PC-3 (cell line): ENCODE measurements at regions not wholly inside any gene's neighbourhood (a gene's known extent, or its start where the extent isn't known, plus 50 kb on each side); places are given as distances from the start of the nearest gene placed in this dataset.
A peak's percentile ranks its signal among the peaks of the same experiment; 100 is the strongest.

Experiments
- ATAC-seq: fragments of 200-7000 bp; cut with Tn5 transposase; 2 replicates; pipeline ENCODE4 v1.9.1; 2020; ENCODE audit warnings: mild to moderate bottlenecking, moderate library complexity
- BruUV-seq: library from RNA; stranded (reverse); fragments of 400-500 nt; replicated peaks from 2 replicates; lab custom pipeline; 2021; lab: Mats Ljungman, UMichigan
- CTCF ChIA-PET: fragments of 300-600 bp; sonication (Branson Sonifier 250); formaldehyde crosslinking; loops from one replicate; lab custom pipeline; 2022; ENCODE audit warnings: antibody characterized with exemption; lab: Charles Lee
- POLR2A ChIA-PET: fragments of 300-600 bp; sonication (Branson Sonifier 250); formaldehyde crosslinking; loops from one replicate; lab custom pipeline; 2022; ENCODE audit warnings: antibody characterized with exemption; ENCODE audit not compliant: unreplicated experiment; lab: Charles Lee
- DNase-seq: peaks from one replicate; pipeline ENCODE4 v3.0.0-alpha.2; 2015
- H2AFZ ChIP-seq: fragments of 300-600 bp; sonication (generic); 2 replicates; pipeline ENCODE4 v1.6.0; 2016; ENCODE audit warnings: antibody characterized with exemption, low read length
- H3F3A ChIP-seq: fragments of 300-600 bp; sonication (generic); one replicate; pipeline ENCODE4 v1.6.0; 2017; ENCODE audit warnings: antibody characterized with exemption, low read length, control low read depth, mild to moderate bottlenecking; ENCODE audit not compliant: unreplicated experiment
- H3K27ac ChIP-seq: fragments of 300-600 bp; sonication (generic); 2 replicates; pipeline ENCODE4 v1.5.1; 2016; ENCODE audit warnings: mild to moderate bottlenecking, low read length
- H3K27me3 ChIP-seq: fragments of 300-600 bp; sonication (generic); 2 replicates; pipeline ENCODE4 v1.6.1; 2016; ENCODE audit warnings: low read length, mixed read lengths
- H3K36me3 ChIP-seq: fragments of 300-600 bp; sonication (generic); 2 replicates; pipeline ENCODE4 v1.6.1; 2016; ENCODE audit warnings: low read depth, mixed run types, low read length, mixed read lengths
- H3K4me1 ChIP-seq: fragments of 300-600 bp; sonication (generic); 2 replicates; pipeline ENCODE4 v1.5.1; 2016; ENCODE audit warnings: low read length; ENCODE audit not compliant: insufficient read depth
- H3K4me2 ChIP-seq: fragments of 300-600 bp; sonication (generic); 2 replicates; pipeline ENCODE4 v1.6.0; 2016; ENCODE audit warnings: low read length
- H3K4me3 ChIP-seq: fragments of 300-600 bp; sonication (generic); 2 replicates; pipeline ENCODE4 v1.5.1; 2016; ENCODE audit warnings: mild to moderate bottlenecking, low read length, mixed read lengths
- H3K79me2 ChIP-seq: fragments of 300-600 bp; sonication (generic); 2 replicates; pipeline ENCODE4 v1.6.1; 2017; ENCODE audit warnings: low read length, mixed read lengths
- H3K9ac ChIP-seq: fragments of 300-600 bp; sonication (generic); 2 replicates; pipeline ENCODE4 v1.6.0; 2016; ENCODE audit warnings: mild to moderate bottlenecking, low read length
- H3K9me2 ChIP-seq: fragments of 300-600 bp; sonication (generic); replicated peaks from 2 replicates; pipeline ENCODE4 v1.6.1; 2016; ENCODE audit warnings: mixed run types, low read length, mixed read lengths
- H3K9me3 ChIP-seq: fragments of 300-600 bp; sonication (generic); 2 replicates; pipeline ENCODE4 v1.6.1; 2016; ENCODE audit warnings: low read length, mixed read lengths
- H4K20me1 ChIP-seq: fragments of 300-600 bp; sonication (generic); 2 replicates; pipeline ENCODE4 v1.6.1; 2016; ENCODE audit warnings: low read length, mixed read lengths
- EZH2 ChIP-seq: fragments of 300-600 bp; sonication (generic); IDR thresholded peaks from one replicate; pipeline ENCODE4 v1.6.1; 2017; ENCODE audit warnings: antibody characterized with exemption, mild to moderate bottlenecking, low read length; ENCODE audit not compliant: unreplicated experiment
- EZH2phosphoT487 ChIP-seq: fragments of 300-600 bp; sonication (generic); IDR thresholded peaks from 2 replicates; pipeline ENCODE4 v1.6.1; 2018; ENCODE audit warnings: mild to moderate bottlenecking, antibody characterized with exemption, low read length, borderline replicate concordance
- intact Hi-C: fragments of 100-400 bp; cut with micrococcal nuclease; formaldehyde crosslinking; loops from 2 replicates; pipeline ENCODE4 v1.9.0; 2023
- TF ChIP-seq, protein P1 (sequence below): fragments of 300-600 bp; sonication (generic); conservative IDR thresholded peaks from 2 replicates; pipeline ENCODE4 v1.5.1; 2017; ENCODE audit warnings: antibody characterized with exemption, low read depth, mild to moderate bottlenecking, low read length

DNA sequence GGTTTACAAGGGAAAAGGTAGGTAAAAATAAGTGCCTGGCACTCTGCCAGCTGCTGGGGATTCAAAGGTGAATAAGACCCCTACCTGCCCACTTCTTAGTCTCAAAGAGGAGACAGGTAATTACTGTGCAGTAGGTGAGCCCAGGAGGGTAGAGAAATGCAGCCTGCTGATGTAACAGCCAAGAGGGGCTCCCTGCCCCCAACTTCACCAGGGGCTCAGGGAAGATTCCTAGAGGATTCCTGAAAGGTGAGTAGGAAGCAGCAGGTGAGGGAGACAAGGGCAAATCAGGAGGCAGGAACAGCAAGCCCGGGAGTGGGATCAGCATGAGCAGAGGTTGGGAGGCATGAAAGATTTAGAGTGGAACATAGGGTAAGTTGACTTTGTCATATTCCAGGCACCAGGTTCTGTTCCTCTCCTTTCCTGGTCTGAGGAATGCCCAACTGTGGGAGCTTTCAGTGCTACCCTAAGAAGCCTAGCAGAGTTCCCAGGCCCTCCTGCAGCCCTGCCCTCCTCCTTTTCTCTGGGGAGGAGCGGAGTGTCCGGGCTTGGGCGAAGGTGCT lies 258.1 kb downstream of the LRFN2 start:
- Histone ChIP-seq H3K36me3 (no peaks in the 10 kb centered on the region), H3K79me2 (no peaks in the 10 kb centered on the region), H3K9me3 (no peaks in the 10 kb centered on the region), H3K9ac (no peak overlapping the region), H3K4me1 (no peaks in the 10 kb centered on the region), H4K20me1 (no peaks in the 10 kb centered on the region), H3K4me2 (no peak overlapping the region), H3K9me2 (no peaks in the 10 kb centered on the region), H3K27me3 (no peaks in the 10 kb centered on the region), H3K4me3 (no peak overlapping the region), H3F3A (no peaks in the 10 kb centered on the region), H2AFZ (no peak overlapping the region), H3K27ac (no peak overlapping the region)
- intact Hi-C loops = no loop called here
- ATAC-seq (no peak), DNase-seq (no peak)
- TF ChIP-seq EZH2phosphoT487 (no peak), EZH2 (no peak)
- TF ChIP-seq, protein P1, sequence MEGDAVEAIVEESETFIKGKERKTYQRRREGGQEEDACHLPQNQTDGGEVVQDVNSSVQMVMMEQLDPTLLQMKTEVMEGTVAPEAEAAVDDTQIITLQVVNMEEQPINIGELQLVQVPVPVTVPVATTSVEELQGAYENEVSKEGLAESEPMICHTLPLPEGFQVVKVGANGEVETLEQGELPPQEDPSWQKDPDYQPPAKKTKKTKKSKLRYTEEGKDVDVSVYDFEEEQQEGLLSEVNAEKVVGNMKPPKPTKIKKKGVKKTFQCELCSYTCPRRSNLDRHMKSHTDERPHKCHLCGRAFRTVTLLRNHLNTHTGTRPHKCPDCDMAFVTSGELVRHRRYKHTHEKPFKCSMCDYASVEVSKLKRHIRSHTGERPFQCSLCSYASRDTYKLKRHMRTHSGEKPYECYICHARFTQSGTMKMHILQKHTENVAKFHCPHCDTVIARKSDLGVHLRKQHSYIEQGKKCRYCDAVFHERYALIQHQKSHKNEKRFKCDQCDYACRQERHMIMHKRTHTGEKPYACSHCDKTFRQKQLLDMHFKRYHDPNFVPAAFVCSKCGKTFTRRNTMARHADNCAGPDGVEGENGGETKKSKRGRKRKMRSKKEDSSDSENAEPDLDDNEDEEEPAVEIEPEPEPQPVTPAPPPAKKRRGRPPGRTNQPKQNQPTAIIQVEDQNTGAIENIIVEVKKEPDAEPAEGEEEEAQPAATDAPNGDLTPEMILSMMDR = no peak
- ChIA-PET CTCF (no interaction called here), POLR2A (no interaction called here)
- BruUV-seq = no TSS peak

DNA sequence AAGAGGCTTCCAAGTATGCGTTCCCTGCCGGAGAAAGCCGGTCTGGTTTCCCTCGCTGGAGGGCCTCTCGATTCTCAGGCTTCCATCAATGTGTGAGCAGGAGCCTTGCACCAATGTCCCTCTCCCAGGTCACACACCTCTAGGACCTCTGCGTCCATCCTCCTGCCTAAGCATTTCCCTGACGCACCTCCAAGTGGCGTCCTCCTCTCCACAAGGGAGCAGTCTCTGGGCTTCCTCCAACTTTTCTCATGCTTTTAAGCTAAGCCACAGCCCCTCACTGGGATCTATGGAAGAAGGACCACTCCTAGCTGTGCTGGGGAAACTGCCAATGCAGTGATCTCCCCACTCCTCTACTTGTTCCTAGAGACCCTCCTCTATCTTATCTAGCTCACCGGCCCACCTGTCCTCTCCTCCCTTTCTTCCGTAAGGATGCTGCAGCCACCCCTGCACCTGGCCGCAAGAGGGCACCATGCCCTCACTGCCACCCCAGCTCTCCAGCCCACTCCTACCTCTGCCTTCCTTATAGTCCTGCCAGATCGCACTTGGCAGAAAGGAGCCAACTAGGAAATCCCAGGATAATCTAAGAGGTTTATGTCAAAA lies 258.7 kb downstream of the LRFN2 start:
- H3K4me3 ChIP-seq = no peak overlapping the region
- no peaks in the 10 kb centered on the region for H3K79me2 ChIP-seq
- ChIA-PET CTCF (no interaction called here), POLR2A (no interaction called here)
- H4K20me1 ChIP-seq = no peaks in the 10 kb centered on the region
- no peaks in the 10 kb centered on the region for H3K36me3 ChIP-seq
- intact Hi-C loops = no loop called here
- H3K9me3 ChIP-seq = no peaks in the 10 kb centered on the region
- no peak overlapping the region for H2AFZ ChIP-seq
- H3K27me3 ChIP-seq = no peaks in the 10 kb centered on the region
- H3F3A ChIP-seq = no peaks in the 10 kb centered on the region
- H3K9me2 ChIP-seq = no peaks in the 10 kb centered on the region
- H3K4me2 ChIP-seq = no peak overlapping the region
- no peak overlapping the region for H3K9ac ChIP-seq
- no peak overlapping the region for H3K27ac ChIP-seq
- TF ChIP-seq, protein P1 = peak; percentile 89
- TF ChIP-seq EZH2phosphoT487 = no peak
- TF ChIP-seq EZH2 = no peak
- DNase-seq (peak; percentile 55), ATAC-seq (no peak)
- no TSS peak for BruUV-seq
- H3K4me1 ChIP-seq = no peaks in the 10 kb centered on the region

DNA sequence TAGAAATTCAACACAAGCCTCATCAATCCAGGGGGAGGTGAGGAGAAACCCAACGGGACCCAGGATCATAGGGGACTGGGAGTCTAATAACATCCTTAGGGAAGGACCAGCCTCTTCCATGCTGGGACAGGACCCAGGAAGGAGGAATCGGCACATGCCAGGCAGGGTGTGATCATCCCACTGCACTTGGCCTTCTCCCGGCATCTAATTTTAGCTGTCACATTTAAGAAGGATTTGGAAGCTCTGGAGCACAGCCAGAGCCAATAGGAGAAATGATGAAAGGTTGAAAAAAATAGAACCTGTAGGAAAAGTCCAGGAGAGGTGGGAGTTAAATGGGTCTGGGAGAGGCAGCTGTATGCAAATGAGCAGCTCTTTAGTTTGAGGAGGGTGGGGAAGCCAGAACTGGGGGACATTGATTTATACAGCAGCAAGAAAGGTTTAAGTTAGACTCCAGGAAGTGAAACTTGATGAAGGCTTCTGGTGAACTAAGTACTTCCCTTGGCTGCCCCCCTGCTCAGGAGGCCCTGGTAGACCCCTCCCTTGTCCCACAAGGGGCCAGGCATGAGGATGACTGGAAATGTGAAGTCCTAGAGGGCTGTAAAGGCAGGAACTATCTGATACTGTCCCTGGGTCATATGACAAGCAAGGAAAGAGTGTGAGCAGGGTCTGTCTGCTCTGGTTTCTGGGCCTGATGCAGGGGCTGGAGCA lies 260.3 kb downstream of the LRFN2 start:
- intact Hi-C loops = no loop called here
- POLR2A ChIA-PET = no interaction called here

More for the DNA sequence above, 260.3 kb downstream of the LRFN2 start:
- Histone ChIP-seq H3K36me3 (no peaks in the 10 kb centered on the region), H3K9me3 (no peaks in the 10 kb centered on the region), H3K9ac (no peak overlapping the region), H3K27ac (no peak overlapping the region), H4K20me1 (no peaks in the 10 kb centered on the region), H3K27me3 (peaks cover 6% of the 10 kb centered on the region; the same call in 1 of the 2 replicates), H3K4me3 (no peak overlapping the region), H3K4me2 (no peak overlapping the region), H3F3A (no peaks in the 10 kb centered on the region), H2AFZ (no peak overlapping the region), H3K4me1 (no peaks in the 10 kb centered on the region), H3K9me2 (no peaks in the 10 kb centered on the region), H3K79me2 (no peaks in the 10 kb centered on the region)
- DNase-seq (no peak), ATAC-seq (no peak)
- CTCF ChIA-PET = no interaction called here
- TF ChIP-seq EZH2phosphoT487 (no peak), EZH2 (no peak)
- TF ChIP-seq, protein P1 = no peak
- BruUV-seq = no TSS peak
